Hepatocyte (in vitro differentiated cells): ENCODE measurements at regions not wholly inside any gene's neighbourhood (a gene's known extent, or its start where the extent isn't known, plus 50 kb on each side); places are given as distances from the start of the nearest gene placed in this dataset.

Experiments used
- CTCF ChIP-seq: fragments of 200-600 bp; sonication (generic); IDR thresholded peaks from 2 replicates; pipeline ENCODE4 v1.5.1; 2016; ENCODE audit warnings: antibody characterized with exemption, mild to moderate bottlenecking; ENCODE audit not compliant: poor library complexity
- EZH2 ChIP-seq: fragments of 200-600 bp; sonication (generic); IDR thresholded peaks from 2 replicates; pipeline ENCODE4 v1.6.1; 2016; ENCODE audit warnings: antibody characterized with exemption, mild to moderate bottlenecking, borderline replicate concordance

GRCh38 chr21:24278711-24279110 lies 1328.6 kb downstream of the MRPL39 start:
- no peak for TF ChIP-seq CTCF
- no peak for TF ChIP-seq EZH2
